Tibial nerve (tissue), 4 donors: ENCODE measurements at regions not wholly inside any gene's neighbourhood (a gene's known extent, or its start where the extent isn't known, plus 50 kb on each side); places are given as distances from the start of the nearest gene placed in this dataset.

ENCODE experiments used
- EP300 ChIP-seq, 2 donors: sonication (generic); formaldehyde crosslinking; IDR thresholded peaks; one replicate each; pipeline ENCODE4 v1.6.1; 2017; ENCODE audit warnings: antibody characterized with exemption in 2 of 2, mild to moderate bottlenecking in 1 of 2
- POLR2A ChIP-seq, 2 donors: fragments of 450-650 bp; IDR thresholded peaks; one replicate each; pipeline ENCODE4 v1.6.1; 2017; ENCODE audit warnings: antibody characterized with exemption in 2 of 2, mild to moderate bottlenecking in 2 of 2, moderate library complexity in 2 of 2
- TF ChIP-seq, protein P1 (sequence below), 5 experiments: fragments of 200-600 bp in 3 of 5; fragments of 450-650 bp in 2 of 5; sonication (generic) in 3 of 5; IDR thresholded peaks; one replicate each; pipeline ENCODE4 v1.5.1; 2016 to 2019; ENCODE audit warnings: antibody characterized with exemption in 5 of 5, mild to moderate bottlenecking in 3 of 5, moderate library complexity in 2 of 5

DNA sequence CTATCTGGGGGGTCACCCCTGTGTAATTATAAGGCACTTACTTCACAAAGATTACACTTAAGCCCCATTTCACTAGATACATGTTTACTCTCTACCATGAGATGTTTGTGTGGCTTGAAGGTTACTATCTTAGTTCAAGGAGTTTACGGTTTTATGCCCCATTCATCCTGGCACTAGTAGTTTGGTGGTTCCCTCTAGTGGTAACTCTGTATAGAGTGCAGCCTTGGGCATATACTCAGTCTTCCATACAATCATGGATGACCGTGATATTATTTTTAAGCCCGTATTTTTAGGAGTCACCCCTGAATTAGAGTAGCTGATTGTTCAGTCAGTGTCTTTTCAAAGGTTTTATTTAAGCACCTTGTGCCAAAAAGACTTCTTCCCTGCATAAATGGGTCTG, 109.9 kb upstream of the FAM47C start:
- TF ChIP-seq POLR2A (IDR thresholded peaks at IDR 0.05) (no peak), EP300 (IDR thresholded peaks at IDR 0.05) (no peak)
- TF ChIP-seq, protein P1, sequence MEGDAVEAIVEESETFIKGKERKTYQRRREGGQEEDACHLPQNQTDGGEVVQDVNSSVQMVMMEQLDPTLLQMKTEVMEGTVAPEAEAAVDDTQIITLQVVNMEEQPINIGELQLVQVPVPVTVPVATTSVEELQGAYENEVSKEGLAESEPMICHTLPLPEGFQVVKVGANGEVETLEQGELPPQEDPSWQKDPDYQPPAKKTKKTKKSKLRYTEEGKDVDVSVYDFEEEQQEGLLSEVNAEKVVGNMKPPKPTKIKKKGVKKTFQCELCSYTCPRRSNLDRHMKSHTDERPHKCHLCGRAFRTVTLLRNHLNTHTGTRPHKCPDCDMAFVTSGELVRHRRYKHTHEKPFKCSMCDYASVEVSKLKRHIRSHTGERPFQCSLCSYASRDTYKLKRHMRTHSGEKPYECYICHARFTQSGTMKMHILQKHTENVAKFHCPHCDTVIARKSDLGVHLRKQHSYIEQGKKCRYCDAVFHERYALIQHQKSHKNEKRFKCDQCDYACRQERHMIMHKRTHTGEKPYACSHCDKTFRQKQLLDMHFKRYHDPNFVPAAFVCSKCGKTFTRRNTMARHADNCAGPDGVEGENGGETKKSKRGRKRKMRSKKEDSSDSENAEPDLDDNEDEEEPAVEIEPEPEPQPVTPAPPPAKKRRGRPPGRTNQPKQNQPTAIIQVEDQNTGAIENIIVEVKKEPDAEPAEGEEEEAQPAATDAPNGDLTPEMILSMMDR (IDR thresholded peaks at IDR 0.05) = peak in 1 of 5 experiments; percentile 20
